Neural cell (in vitro differentiated cells): ENCODE measurements at regions not wholly inside any gene's neighbourhood (a gene's known extent, or its start where the extent isn't known, plus 50 kb on each side); places are given as distances from the start of the nearest gene placed in this dataset.

Experiments
- H2AFZ ChIP-seq: fragments of 200-600, 300-800 bp; sonication (generic), shearing (Covaris generic); 2 replicates; pipeline ENCODE4 v1.6.0; 2014; ENCODE audit warnings: low read depth, mild to moderate bottlenecking, antibody characterized with exemption, low read length, moderate library complexity
- H3F3A ChIP-seq: fragments of 200-600 bp; shearing (Covaris generic); 2 replicates; pipeline ENCODE4 v1.6.1; 2016; ENCODE audit warnings: mild to moderate bottlenecking, moderate library complexity, mixed read lengths, antibody characterized with exemption, low read length; ENCODE audit not compliant: insufficient read depth, poor library complexity, severe bottlenecking
- H3K27ac ChIP-seq: fragments of 200-600, 300-800 bp; sonication (generic), shearing (Covaris generic); 2 replicates; pipeline ENCODE4 v1.5.1; 2014; ENCODE audit warnings: mild to moderate bottlenecking, low read length, moderate library complexity
- H3K27me3 ChIP-seq: fragments of 300-800, 200-600 bp; sonication (generic), shearing (Covaris generic); 2 replicates; pipeline ENCODE4 v1.6.0; 2014; ENCODE audit warnings: mild to moderate bottlenecking, low read depth, low read length, moderate library complexity; ENCODE audit not compliant: insufficient read depth
- H3K36me3 ChIP-seq: fragments of 300-800, 200-600 bp; sonication (generic), shearing (Covaris generic); 2 replicates; pipeline ENCODE4 v1.5.1; 2014; ENCODE audit warnings: mild to moderate bottlenecking, antibody characterized with exemption, low read length, moderate library complexity; ENCODE audit not compliant: insufficient read depth
- H3K4me2 ChIP-seq: fragments of 300-800, 200-600 bp; sonication (generic), shearing (Covaris generic); 2 replicates; pipeline ENCODE4 v1.6.0; 2014; ENCODE audit warnings: mild to moderate bottlenecking, low read length
- H3K4me3 ChIP-seq: fragments of 300-800, 200-600 bp; sonication (generic), shearing (Covaris generic); 2 replicates; pipeline ENCODE4 v1.5.1; 2014; ENCODE audit warnings: mild to moderate bottlenecking, low read length, moderate library complexity
- H3K79me2 ChIP-seq: fragments of 200-600 bp; shearing (Covaris generic); replicated peaks from 2 replicates; pipeline ENCODE4 v1.6.0; 2014; ENCODE audit warnings: mild to moderate bottlenecking, low read length, moderate library complexity; ENCODE audit not compliant: insufficient read depth
- H3K9ac ChIP-seq: fragments of 300-800, 200-600 bp; sonication (generic), shearing (Covaris generic); 2 replicates; pipeline ENCODE4 v1.6.1; 2016; ENCODE audit warnings: mild to moderate bottlenecking, low read length, mixed read lengths
- H3K9me2 ChIP-seq: fragments of 200-600 bp; shearing (Covaris generic); 2 replicates; pipeline ENCODE4 v1.6.1; 2016; ENCODE audit warnings: mild to moderate bottlenecking, low read length, mixed read lengths; ENCODE audit not compliant: insufficient read depth
- H3K9me3 ChIP-seq: fragments of 200-600, 300-800 bp; sonication (generic), shearing (Covaris generic); 2 replicates; pipeline ENCODE4 v1.6.1; 2016; ENCODE audit warnings: mild to moderate bottlenecking, mixed run types, low read length, moderate library complexity, mixed read lengths
- H4K20me1 ChIP-seq: fragments of 200-600 bp; shearing (Covaris generic); 2 replicates; pipeline ENCODE4 v1.6.1; 2016; ENCODE audit warnings: mild to moderate bottlenecking, mixed run types; ENCODE audit not compliant: insufficient read depth
- CTCF ChIP-seq: fragments of 450-650 bp; IDR thresholded peaks from 2 replicates; pipeline ENCODE4 v1.5.1; 2014; ENCODE audit warnings: antibody characterized with exemption, mild to moderate bottlenecking, moderate library complexity; ENCODE audit not compliant: poor library complexity, severe bottlenecking
- EP300 ChIP-seq: fragments of 450-650 bp; conservative IDR thresholded peaks from 2 replicates; pipeline ENCODE4 v1.6.1; 2014; ENCODE audit warnings: antibody characterized with exemption, mild to moderate bottlenecking, moderate library complexity; ENCODE audit not compliant: poor library complexity, severe bottlenecking
- EZH2 ChIP-seq: fragments of 200-600, 300-800 bp; shearing (Covaris generic), sonication (generic); IDR thresholded peaks from 2 replicates; pipeline ENCODE4 v1.6.1; 2014; ENCODE audit warnings: antibody characterized with exemption, low read length, borderline replicate concordance, mild to moderate bottlenecking; ENCODE audit not compliant: insufficient read depth, poor library complexity, severe bottlenecking
- MXI1 ChIP-seq: fragments of 450-650 bp; conservative IDR thresholded peaks from 2 replicates; pipeline ENCODE4 v1.6.1; 2014; ENCODE audit warnings: antibody characterized with exemption, mild to moderate bottlenecking; ENCODE audit not compliant: poor library complexity, severe bottlenecking
- POLR2AphosphoS5 ChIP-seq: IDR thresholded peaks from 2 replicates; pipeline ENCODE4 v1.6.1; 2012
- RAD21 ChIP-seq: fragments of 450-650 bp; conservative IDR thresholded peaks from 2 replicates; pipeline ENCODE4 v1.6.1; 2014; ENCODE audit warnings: antibody characterized with exemption, mild to moderate bottlenecking, moderate library complexity
- REST ChIP-seq: IDR thresholded peaks from 2 replicates; pipeline ENCODE4 v1.6.1; 2012; ENCODE audit warnings: borderline replicate concordance
- SMC3 ChIP-seq: fragments of 450-650 bp; conservative IDR thresholded peaks from 2 replicates; pipeline ENCODE4 v1.6.1; 2014; ENCODE audit warnings: antibody characterized with exemption, mild to moderate bottlenecking, moderate library complexity; ENCODE audit not compliant: poor library complexity
- TAF1 ChIP-seq: IDR thresholded peaks from 2 replicates; pipeline ENCODE4 v1.6.1; 2012; ENCODE audit warnings: low read depth

- H3K4me2 ChIP-seq: no peak overlapping the region
- no peak overlapping the region for H3K9ac ChIP-seq
- H3K4me3 ChIP-seq: no peak overlapping the region
- H3F3A ChIP-seq: no peaks in the 10 kb centered on the region
- no peaks in the 10 kb centered on the region for H3K9me3 ChIP-seq
- H3K27ac ChIP-seq: no peak overlapping the region
- no peaks in the 10 kb centered on the region for H4K20me1 ChIP-seq
- no peak overlapping the region for H2AFZ ChIP-seq
- no peaks in the 10 kb centered on the region for H3K9me2 ChIP-seq
- H3K36me3 ChIP-seq: no peaks in the 10 kb centered on the region
- H3K27me3 ChIP-seq: no peaks in the 10 kb centered on the region
- H3K79me2 ChIP-seq: no peaks in the 10 kb centered on the region
- no peak for TF ChIP-seq MXI1
- no peak for TF ChIP-seq REST
- no peak for TF ChIP-seq TAF1
- no peak for TF ChIP-seq RAD21
- no peak for TF ChIP-seq EP300
- no peak for TF ChIP-seq CTCF
- no peak for TF ChIP-seq SMC3
- TF ChIP-seq POLR2AphosphoS5: no peak
- TF ChIP-seq EZH2: no peak
Measured at GRCh38 chr1:91135799-91136198, 114.0 kb upstream of the ZNF644 start.

- Histone ChIP-seq H3K9me2 (no peaks in the 10 kb centered on the region), H3F3A (no peaks in the 10 kb centered on the region), H3K9me3 (no peaks in the 10 kb centered on the region), H3K4me3 (no peak overlapping the region), H3K27ac (no peak overlapping the region), H3K27me3 (no peaks in the 10 kb centered on the region), H4K20me1 (no peaks in the 10 kb centered on the region), H3K9ac (no peak overlapping the region), H3K79me2 (no peaks in the 10 kb centered on the region), H3K4me2 (no peak overlapping the region), H2AFZ (no peak overlapping the region), H3K36me3 (no peaks in the 10 kb centered on the region)
- no peak for TF ChIP-seq POLR2AphosphoS5
- TF ChIP-seq RAD21: no peak
- TF ChIP-seq SMC3: no peak
- TF ChIP-seq MXI1: no peak
- no peak for TF ChIP-seq REST
- no peak for TF ChIP-seq EP300
Measured at GRCh38 chr1:91133248-91133647, 111.4 kb upstream of the ZNF644 start.
